ENCODE measurements at regions not wholly inside any gene's neighbourhood (a gene's known extent, or its start where the extent isn't known, plus 50 kb on each side); places are given as distances from the start of the nearest gene placed in this dataset.

DNA sequence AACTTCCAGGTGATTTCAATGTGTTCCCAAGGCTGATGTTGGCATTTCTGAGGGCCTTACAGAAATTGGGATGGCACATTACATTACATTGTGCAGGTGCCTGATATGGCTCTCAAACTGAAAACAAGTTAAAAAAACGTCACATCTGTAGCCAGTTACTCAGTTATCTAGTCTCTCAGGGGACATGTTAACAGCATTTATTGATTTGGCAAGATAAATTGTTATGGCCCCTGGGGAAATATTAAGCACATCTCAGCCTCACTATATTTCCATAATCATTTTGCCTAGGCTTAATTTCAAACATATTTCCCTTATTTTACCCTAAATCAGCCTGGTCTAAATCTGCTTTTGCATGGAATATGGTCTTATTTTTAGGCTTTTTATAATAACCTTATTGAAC, 290.0 kb downstream of the IL15 start:
- TF ChIP-seq SP1 (CRISPR knock-in tag; conservative IDR thresholded peaks at IDR 0.05) = no peak
- TF ChIP-seq, protein P1, sequence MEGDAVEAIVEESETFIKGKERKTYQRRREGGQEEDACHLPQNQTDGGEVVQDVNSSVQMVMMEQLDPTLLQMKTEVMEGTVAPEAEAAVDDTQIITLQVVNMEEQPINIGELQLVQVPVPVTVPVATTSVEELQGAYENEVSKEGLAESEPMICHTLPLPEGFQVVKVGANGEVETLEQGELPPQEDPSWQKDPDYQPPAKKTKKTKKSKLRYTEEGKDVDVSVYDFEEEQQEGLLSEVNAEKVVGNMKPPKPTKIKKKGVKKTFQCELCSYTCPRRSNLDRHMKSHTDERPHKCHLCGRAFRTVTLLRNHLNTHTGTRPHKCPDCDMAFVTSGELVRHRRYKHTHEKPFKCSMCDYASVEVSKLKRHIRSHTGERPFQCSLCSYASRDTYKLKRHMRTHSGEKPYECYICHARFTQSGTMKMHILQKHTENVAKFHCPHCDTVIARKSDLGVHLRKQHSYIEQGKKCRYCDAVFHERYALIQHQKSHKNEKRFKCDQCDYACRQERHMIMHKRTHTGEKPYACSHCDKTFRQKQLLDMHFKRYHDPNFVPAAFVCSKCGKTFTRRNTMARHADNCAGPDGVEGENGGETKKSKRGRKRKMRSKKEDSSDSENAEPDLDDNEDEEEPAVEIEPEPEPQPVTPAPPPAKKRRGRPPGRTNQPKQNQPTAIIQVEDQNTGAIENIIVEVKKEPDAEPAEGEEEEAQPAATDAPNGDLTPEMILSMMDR (IDR thresholded peaks at IDR 0.05) = no peak
- no peak for TF ChIP-seq RORB (CRISPR knock-in tag; IDR thresholded peaks at IDR 0.05)
- no peak for TF ChIP-seq TP53 (CRISPR knock-in tag; IDR thresholded peaks at IDR 0.05)
- TF ChIP-seq, protein P2, sequence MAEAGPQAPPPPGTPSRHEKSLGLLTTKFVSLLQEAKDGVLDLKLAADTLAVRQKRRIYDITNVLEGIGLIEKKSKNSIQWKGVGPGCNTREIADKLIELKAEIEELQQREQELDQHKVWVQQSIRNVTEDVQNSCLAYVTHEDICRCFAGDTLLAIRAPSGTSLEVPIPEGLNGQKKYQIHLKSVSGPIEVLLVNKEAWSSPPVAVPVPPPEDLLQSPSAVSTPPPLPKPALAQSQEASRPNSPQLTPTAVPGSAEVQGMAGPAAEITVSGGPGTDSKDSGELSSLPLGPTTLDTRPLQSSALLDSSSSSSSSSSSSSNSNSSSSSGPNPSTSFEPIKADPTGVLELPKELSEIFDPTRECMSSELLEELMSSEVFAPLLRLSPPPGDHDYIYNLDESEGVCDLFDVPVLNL (CRISPR knock-in tag; IDR thresholded peaks at IDR 0.05; ENCODE audit: borderline replicate concordance, low read depth) = no peak
- TF ChIP-seq, protein P3, sequence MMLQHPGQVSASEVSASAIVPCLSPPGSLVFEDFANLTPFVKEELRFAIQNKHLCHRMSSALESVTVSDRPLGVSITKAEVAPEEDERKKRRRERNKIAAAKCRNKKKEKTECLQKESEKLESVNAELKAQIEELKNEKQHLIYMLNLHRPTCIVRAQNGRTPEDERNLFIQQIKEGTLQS (CRISPR knock-in tag; conservative IDR thresholded peaks at IDR 0.05) = no peak
- no peak for TF ChIP-seq ZBTB21 (CRISPR knock-in tag; IDR thresholded peaks at IDR 0.05; ENCODE audit: borderline replicate concordance)
- TF ChIP-seq, protein P4, sequence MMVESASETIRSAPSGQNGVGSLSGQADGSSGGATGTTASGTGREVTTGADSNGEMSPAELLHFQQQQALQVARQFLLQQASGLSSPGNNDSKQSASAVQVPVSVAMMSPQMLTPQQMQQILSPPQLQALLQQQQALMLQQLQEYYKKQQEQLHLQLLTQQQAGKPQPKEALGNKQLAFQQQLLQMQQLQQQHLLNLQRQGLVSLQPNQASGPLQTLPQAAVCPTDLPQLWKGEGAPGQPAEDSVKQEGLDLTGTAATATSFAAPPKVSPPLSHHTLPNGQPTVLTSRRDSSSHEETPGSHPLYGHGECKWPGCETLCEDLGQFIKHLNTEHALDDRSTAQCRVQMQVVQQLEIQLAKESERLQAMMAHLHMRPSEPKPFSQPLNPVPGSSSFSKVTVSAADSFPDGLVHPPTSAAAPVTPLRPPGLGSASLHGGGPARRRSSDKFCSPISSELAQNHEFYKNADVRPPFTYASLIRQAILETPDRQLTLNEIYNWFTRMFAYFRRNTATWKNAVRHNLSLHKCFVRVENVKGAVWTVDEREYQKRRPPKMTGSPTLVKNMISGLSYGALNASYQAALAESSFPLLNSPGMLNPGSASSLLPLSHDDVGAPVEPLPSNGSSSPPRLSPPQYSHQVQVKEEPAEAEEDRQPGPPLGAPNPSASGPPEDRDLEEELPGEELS (CRISPR knock-in tag; IDR thresholded peaks at IDR 0.05) = no peak
- TF ChIP-seq, protein P5, sequence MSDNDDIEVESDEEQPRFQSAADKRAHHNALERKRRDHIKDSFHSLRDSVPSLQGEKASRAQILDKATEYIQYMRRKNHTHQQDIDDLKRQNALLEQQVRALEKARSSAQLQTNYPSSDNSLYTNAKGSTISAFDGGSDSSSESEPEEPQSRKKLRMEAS (CRISPR knock-in tag; IDR thresholded peaks at IDR 0.05) = no peak
- TF ChIP-seq RELA (CRISPR knock-in tag; IDR thresholded peaks at IDR 0.05; ENCODE audit: borderline replicate concordance) = no peak
- TF ChIP-seq NR1H2 (CRISPR knock-in tag; IDR thresholded peaks at IDR 0.05) = no peak
- no peak for TF ChIP-seq CREM (CRISPR knock-in tag; IDR thresholded peaks at IDR 0.05)
